ENCODE measurements at regions not wholly inside any gene's neighbourhood (a gene's known extent, or its start where the extent isn't known, plus 50 kb on each side); places are given as distances from the start of the nearest gene placed in this dataset.
A peak's percentile ranks its signal among the peaks of the same experiment; 100 is the strongest.
"Not testable (repeated sequence)": the region's sequence is repeated elsewhere in the genome, so short reads cannot be mapped to it uniquely, and the experiment has no call there.

- TF ChIP-seq CTCF (IDR thresholded peaks at IDR 0.05) = no peak
- no peaks in the 10 kb centered on the region for H3K9me3 Mint-ChIP-seq
- H3K27ac Mint-ChIP-seq = no peak overlapping the region
- H3K4me1 Mint-ChIP-seq (ENCODE audit: low read depth) = peaks cover 46% of the 10 kb centered on the region
- no peaks in the 10 kb centered on the region for H3K36me3 Mint-ChIP-seq (ENCODE audit: low read depth)
- no peak overlapping the region for H3K4me3 Mint-ChIP-seq
- no peak for DNase-seq
- H3K27me3 Mint-ChIP-seq (ENCODE audit: insufficient read depth) = no peaks in the 10 kb centered on the region; the same call in 1 of the 2 replicates
These were observed 264.3 kb downstream of the LPIN1 start for GRCh38 chr2:12010779-12011178.

- H3K36me3 Mint-ChIP-seq (ENCODE audit: low read depth) = no peaks in the 10 kb centered on the region
- H3K4me3 Mint-ChIP-seq = no peak overlapping the region
- H3K27ac Mint-ChIP-seq = peak overlapping the region; percentile 28; the same call in 1 of the 2 replicates
- no peaks in the 10 kb centered on the region for H3K9me3 Mint-ChIP-seq
- H3K27me3 Mint-ChIP-seq (ENCODE audit: insufficient read depth) = peaks cover 3% of the 10 kb centered on the region
- no peak for TF ChIP-seq CTCF (IDR thresholded peaks at IDR 0.05)
- peaks cover 20% of the 10 kb centered on the region for H3K4me1 Mint-ChIP-seq (ENCODE audit: low read depth)
- peak; percentile 79 for DNase-seq
These were observed 267.9 kb downstream of the LPIN1 start for GRCh38 chr2:12014088-12014960.

GRCh38 chr2:12017499-12018157, 271.2 kb downstream of the LPIN1 start:
- Mint-ChIP-seq H3K4me3 (no peak overlapping the region), H3K27me3 (ENCODE audit: insufficient read depth) (peaks cover 3% of the 10 kb centered on the region), H3K36me3 (ENCODE audit: low read depth) (peaks cover 19% of the 10 kb centered on the region), H3K27ac (no peak overlapping the region), H3K4me1 (ENCODE audit: low read depth) (peaks cover 14% of the 10 kb centered on the region), H3K9me3 (peaks cover 20% of the 10 kb centered on the region)
- DNase-seq = no peak
- no peak for TF ChIP-seq CTCF (IDR thresholded peaks at IDR 0.05)

- H3K4me3 Mint-ChIP-seq = not testable (repeated sequence)
These were observed 272.3 kb downstream of the LPIN1 start for GRCh38 chr2:12018726-12019125.

GRCh38 chr2:12020833-12021469, 274.5 kb downstream of the LPIN1 start:
- Mint-ChIP-seq H3K4me3 (no peak overlapping the region), H3K4me1 (ENCODE audit: low read depth) (peaks cover 23% of the 10 kb centered on the region), H3K27me3 (ENCODE audit: insufficient read depth) (peaks cover 3% of the 10 kb centered on the region), H3K9me3 (peaks cover 20% of the 10 kb centered on the region), H3K27ac (no peak overlapping the region), H3K36me3 (ENCODE audit: low read depth) (peaks cover 19% of the 10 kb centered on the region)
- DNase-seq = no peak
- TF ChIP-seq CTCF (IDR thresholded peaks at IDR 0.05) = no peak

More at GRCh38 chr2:12018726-12019125, 272.3 kb downstream of the LPIN1 start:
- not testable (repeated sequence) for DNase-seq; H3K27me3 Mint-ChIP-seq (ENCODE audit: insufficient read depth); H3K27ac Mint-ChIP-seq
- Mint-ChIP-seq H3K36me3 (ENCODE audit: low read depth) (peaks cover 19% of the 10 kb centered on the region), H3K9me3 (peaks cover 20% of the 10 kb centered on the region), H3K4me1 (ENCODE audit: low read depth) (peaks cover 19% of the 10 kb centered on the region)

- not testable (repeated sequence) for H3K27me3 Mint-ChIP-seq (ENCODE audit: insufficient read depth)
- Mint-ChIP-seq H3K4me3 (peak overlapping the region; percentile 16; the same call in 1 of the 2 replicates), H3K9me3 (peaks cover 20% of the 10 kb centered on the region), H3K27ac (peak overlapping the region; percentile 0; the same call in 1 of the 2 replicates), H3K4me1 (ENCODE audit: low read depth) (peaks cover 23% of the 10 kb centered on the region), H3K36me3 (ENCODE audit: low read depth) (peaks cover 19% of the 10 kb centered on the region)
- peak; percentile 59 for DNase-seq
These were observed 277.9 kb downstream of the LPIN1 start for GRCh38 chr2:12024197-12024907.

Measured in HFFc6 (cell line).